ENCODE measurements at regions not wholly inside any gene's neighbourhood (a gene's known extent, or its start where the extent isn't known, plus 50 kb on each side); places are given as distances from the start of the nearest gene placed in this dataset.

DNA sequence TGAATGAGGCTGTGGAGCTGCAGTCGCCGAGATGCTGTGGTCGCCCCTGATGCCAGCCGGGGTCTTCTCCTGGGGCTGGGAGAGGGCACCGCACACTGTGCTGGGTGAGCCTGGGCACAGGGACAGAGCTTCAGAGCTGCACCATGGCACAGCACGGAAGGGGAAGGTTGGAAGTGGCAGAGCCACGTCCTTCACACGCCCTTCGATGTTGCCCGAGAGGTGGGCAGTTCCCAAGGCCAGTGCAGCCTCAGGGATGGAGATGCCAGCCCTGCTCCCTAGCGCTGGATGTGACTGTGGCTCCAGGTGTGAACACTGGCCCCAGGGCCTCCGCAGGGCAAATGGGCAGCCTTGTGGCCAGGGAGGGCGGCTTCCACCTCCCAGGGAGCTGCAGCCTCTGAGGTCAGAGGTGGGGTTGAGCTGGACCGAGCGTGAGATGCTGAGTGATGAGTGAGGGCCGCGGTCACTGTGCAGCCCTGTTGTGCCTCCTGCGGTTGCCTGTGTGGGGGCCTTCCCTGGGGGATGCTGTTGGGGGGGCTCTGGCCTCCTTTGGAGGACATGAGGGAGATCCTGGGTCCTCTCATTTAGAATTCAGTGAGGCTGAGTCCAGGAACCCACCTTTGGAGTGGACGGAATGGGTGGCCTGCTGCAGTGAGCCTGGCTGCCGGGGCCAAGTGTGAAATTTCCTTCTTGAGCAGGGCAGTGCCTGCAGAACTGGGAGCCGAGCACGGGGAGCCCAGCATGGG, 1090.0 kb downstream of the BRD1 start:
- Histone ChIP-seq H3K9ac (ENCODE audit: low read depth, low read length) (no peak overlapping the region), H3K27me3 (ENCODE audit: insufficient read depth, low read length) (no peaks in the 10 kb centered on the region), H3K4me3 (ENCODE audit: low read length) (no peak overlapping the region), H3K27ac (ENCODE audit: low read length) (no peak overlapping the region), H3K36me3 (ENCODE audit: insufficient read depth, low read depth, low read length) (no peaks in the 10 kb centered on the region), H3K4me1 (ENCODE audit: insufficient read depth, low read length) (no peaks in the 10 kb centered on the region), H3K9me3 (ENCODE audit: insufficient read depth, low read depth, low read length) (no peaks in the 10 kb centered on the region)

DNA sequence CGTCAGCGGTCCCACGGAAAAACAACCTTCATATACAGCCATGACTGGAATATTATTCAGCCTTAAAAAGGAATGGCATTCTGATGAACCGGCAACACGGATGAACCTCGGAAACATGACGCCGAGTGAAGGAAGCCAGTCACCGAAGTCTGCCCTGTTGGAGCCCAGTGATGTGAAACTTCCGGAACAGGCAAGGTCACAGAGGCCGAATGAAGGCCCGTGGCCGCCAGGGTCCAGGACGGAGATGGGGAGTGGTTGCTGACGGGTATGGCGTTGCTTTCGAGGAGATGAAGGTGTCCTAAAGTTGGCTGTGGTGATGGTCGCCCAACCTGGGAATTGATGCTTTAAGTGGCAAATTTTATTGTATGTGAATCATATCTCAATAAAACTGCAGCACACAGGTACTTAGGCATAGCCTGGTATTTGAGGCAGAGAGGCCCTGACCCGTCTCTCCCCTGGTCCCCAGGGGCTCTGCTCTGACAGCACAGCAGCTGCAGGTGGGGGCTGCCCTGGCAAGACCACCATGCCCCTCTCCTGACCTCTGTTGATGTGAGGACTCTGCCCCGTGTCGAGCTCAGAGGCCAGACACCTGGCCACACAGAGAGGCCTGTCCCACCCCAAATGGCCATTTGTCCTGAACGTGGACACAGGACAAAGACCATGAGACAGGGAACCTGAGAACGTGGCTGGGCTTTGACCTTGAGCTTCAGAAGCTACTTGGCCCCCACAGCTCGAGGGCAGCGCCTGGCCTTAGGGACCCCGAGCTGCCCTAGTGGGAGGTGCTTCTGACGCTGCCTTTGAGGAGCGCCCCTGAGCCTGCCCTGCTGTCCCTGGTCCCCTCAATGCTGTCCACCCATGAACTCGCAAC, 1090.8 kb downstream of the BRD1 start:
- no peaks in the 10 kb centered on the region for H3K9me3 ChIP-seq (ENCODE audit: insufficient read depth, low read depth, low read length)
- no peak overlapping the region for H3K4me3 ChIP-seq (ENCODE audit: low read length)
- no peaks in the 10 kb centered on the region for H3K27me3 ChIP-seq (ENCODE audit: insufficient read depth, low read length)
- H3K9ac ChIP-seq (ENCODE audit: low read depth, low read length), result no peak overlapping the region
- H3K36me3 ChIP-seq (ENCODE audit: insufficient read depth, low read depth, low read length), result no peaks in the 10 kb centered on the region
- no peak overlapping the region for H3K27ac ChIP-seq (ENCODE audit: low read length)
- H3K4me1 ChIP-seq (ENCODE audit: insufficient read depth, low read length), result no peaks in the 10 kb centered on the region

DNA sequence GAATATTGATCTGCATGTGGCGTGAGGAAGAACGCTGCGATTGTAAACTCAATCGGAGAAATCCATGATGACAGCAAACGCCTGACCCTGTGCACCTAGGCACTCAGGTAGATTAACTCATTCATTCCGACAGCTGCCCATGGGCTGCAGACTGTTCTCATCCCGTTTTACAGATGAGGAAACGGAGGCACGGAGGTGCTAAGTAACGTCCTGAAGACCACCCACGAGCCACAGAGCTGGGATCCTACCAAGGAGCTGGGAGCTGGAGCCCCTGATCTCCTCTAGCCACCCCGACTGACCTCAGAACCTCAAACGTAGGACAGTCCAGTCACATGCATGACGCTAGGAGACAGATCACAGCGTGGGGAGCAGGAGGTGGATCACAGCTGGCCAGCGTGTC, 1092.7 kb downstream of the BRD1 start:
- H3K9ac ChIP-seq (ENCODE audit: low read depth, low read length), result no peak overlapping the region
- H3K36me3 ChIP-seq (ENCODE audit: insufficient read depth, low read depth, low read length), result no peaks in the 10 kb centered on the region
- H3K27me3 ChIP-seq (ENCODE audit: insufficient read depth, low read length), result no peaks in the 10 kb centered on the region
- H3K27ac ChIP-seq (ENCODE audit: low read length), result no peak overlapping the region
- H3K4me3 ChIP-seq (ENCODE audit: low read length), result no peak overlapping the region
- H3K4me1 ChIP-seq (ENCODE audit: insufficient read depth, low read length), result no peaks in the 10 kb centered on the region
- H3K9me3 ChIP-seq (ENCODE audit: insufficient read depth, low read depth, low read length), result no peaks in the 10 kb centered on the region

DNA sequence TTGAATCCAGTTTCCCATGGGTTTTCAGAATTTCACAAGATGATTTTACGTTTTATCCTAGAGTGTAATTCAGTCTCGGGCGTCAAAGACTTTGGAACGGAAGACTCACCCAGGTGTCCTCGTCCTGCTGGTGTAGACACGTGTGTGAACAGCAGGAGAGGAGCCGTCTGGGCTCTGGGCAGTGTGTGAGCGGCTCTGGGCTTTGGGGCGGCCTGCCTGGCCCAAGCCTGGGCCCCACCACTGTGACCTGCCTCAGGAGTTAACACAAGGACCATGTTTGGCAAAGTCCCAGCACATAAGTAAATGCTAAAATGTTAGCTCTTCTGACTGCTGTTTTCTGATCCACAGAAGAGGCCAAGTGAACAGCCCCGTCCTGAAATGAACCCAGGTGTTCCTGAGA, 1093.3 kb downstream of the BRD1 start:
- Histone ChIP-seq H3K36me3 (ENCODE audit: insufficient read depth, low read depth, low read length) (no peaks in the 10 kb centered on the region), H3K9ac (ENCODE audit: low read depth, low read length) (no peak overlapping the region), H3K27ac (ENCODE audit: low read length) (no peak overlapping the region), H3K27me3 (ENCODE audit: insufficient read depth, low read length) (no peaks in the 10 kb centered on the region), H3K9me3 (ENCODE audit: insufficient read depth, low read depth, low read length) (no peaks in the 10 kb centered on the region), H3K4me3 (ENCODE audit: low read length) (no peak overlapping the region), H3K4me1 (ENCODE audit: insufficient read depth, low read length) (no peaks in the 10 kb centered on the region)

DNA sequence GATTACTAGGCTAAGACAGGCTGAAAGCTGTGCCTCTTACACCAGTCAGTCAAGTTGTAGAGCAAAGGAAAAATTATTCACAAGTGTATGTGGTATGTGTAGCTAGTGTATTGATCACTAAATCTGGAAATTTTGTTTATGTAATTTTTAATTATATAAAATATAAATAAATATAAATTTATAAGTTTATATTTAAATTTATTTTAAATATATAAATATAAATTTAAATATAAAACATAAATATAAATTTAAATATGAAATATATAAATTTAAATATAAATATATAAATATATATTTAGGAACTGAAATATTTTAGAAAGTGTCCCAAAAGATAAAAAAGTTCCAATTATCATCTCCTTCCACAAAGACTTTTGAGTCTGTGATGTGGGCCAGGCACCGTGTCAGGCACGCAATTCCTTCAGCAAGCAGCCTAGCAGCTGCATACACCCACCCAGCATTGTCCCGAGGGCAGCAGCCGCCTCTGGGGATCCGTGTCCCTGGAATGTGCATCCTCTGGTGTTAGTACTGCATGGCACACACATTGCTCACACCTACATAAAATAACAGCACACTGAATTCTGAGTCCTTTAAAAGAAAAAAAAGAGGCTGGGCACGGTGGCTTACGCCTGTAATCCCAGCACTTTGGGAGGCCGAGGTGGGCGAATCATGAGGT, 1098.0 kb downstream of the BRD1 start:
- no peaks in the 10 kb centered on the region for H3K36me3 ChIP-seq (ENCODE audit: insufficient read depth, low read depth, low read length)
- no peak overlapping the region for H3K27ac ChIP-seq (ENCODE audit: low read length)
- peaks cover 4% of the 10 kb centered on the region; the same call in 1 of the 2 replicates for H3K9me3 ChIP-seq (ENCODE audit: insufficient read depth, low read depth, low read length)
- no peaks in the 10 kb centered on the region for H3K4me1 ChIP-seq (ENCODE audit: insufficient read depth, low read length)
- H3K9ac ChIP-seq (ENCODE audit: low read depth, low read length), result no peak overlapping the region
- no peaks in the 10 kb centered on the region for H3K27me3 ChIP-seq (ENCODE audit: insufficient read depth, low read length)
- H3K4me3 ChIP-seq (ENCODE audit: low read length), result no peak overlapping the region

DNA sequence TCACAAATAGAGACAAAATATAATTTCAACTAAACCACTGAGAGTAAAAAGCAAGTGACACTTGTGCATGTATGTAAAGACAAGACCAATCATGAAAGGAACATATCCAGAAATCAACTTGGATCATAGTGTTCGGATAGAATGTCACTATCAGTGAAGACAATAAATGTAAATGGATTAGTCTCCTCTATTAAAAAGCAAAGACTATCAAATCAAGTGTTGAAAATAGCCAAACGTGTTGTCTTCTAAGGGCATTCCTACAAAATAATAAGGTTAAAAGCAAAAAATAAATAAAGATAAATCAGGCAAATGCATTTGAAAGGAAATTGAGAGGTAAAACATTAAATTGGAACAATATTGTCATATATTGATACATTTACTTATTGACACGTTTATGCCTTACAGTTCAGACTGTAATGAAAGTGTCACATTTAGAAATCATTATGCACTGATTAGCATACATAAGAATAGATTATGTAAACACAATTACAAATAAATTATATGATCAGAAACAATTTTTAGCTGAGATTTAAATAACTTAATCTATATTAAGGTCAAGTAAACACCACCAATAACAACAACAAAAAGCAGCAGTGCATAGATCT, 1100.1 kb downstream of the BRD1 start:
- no peaks in the 10 kb centered on the region for H3K27me3 ChIP-seq (ENCODE audit: insufficient read depth, low read length)
- no peak overlapping the region for H3K27ac ChIP-seq (ENCODE audit: low read length)
- H3K36me3 ChIP-seq (ENCODE audit: insufficient read depth, low read depth, low read length), result no peaks in the 10 kb centered on the region
- H3K4me3 ChIP-seq (ENCODE audit: low read length), result no peak overlapping the region
- H3K4me1 ChIP-seq (ENCODE audit: insufficient read depth, low read length), result no peaks in the 10 kb centered on the region
- peaks cover 4% of the 10 kb centered on the region; the same call in 1 of the 2 replicates for H3K9me3 ChIP-seq (ENCODE audit: insufficient read depth, low read depth, low read length)
- no peak overlapping the region for H3K9ac ChIP-seq (ENCODE audit: low read depth, low read length)

DNA sequence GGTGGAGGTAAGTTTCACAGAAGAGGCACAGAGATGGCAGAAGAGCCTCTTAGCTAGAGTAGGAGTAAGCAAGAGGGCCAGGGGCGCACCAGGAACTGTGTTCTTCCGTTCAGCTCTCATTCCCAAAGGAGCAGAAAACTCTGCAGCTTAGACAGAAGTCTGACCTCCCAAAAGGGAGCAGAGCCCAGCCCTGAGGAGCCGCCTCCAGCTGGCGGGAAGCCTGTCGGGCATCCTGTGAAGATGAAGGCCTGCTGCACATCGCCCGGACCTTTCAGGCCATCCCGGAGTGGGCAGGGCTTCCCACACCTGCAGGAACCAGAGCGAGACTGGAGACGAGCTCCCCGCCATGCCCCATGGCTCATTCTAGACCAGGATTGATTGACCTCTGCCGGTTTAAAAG, 1102.8 kb downstream of the BRD1 start:
- no peaks in the 10 kb centered on the region for H3K4me1 ChIP-seq (ENCODE audit: insufficient read depth, low read length)
- no peaks in the 10 kb centered on the region for H3K36me3 ChIP-seq (ENCODE audit: insufficient read depth, low read depth, low read length)
- no peaks in the 10 kb centered on the region for H3K27me3 ChIP-seq (ENCODE audit: insufficient read depth, low read length)

DNA sequence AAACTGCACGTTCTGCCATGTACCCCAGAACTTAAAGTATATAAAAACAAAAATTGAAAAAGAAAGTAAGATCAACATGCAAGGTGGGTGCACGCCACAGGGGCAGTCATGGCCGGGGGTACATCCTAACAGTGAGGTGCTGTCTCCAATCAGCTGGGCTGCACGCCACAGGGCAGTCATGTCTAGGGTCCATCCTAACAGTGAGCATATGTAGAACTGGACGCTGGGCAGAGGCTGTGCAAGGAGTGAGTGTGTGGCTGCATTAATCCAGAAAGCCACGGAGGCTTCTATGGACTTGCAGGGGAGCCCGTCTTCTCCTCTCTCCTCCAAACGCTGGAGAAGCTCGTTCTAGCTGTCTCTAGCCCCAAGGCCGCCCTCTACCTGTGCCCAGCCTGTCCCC, 1105.0 kb downstream of the BRD1 start:
- Histone ChIP-seq H3K27ac (ENCODE audit: low read length) (no peak overlapping the region), H3K9me3 (ENCODE audit: insufficient read depth, low read depth, low read length) (peaks cover 4% of the 10 kb centered on the region; the same call in 1 of the 2 replicates), H3K9ac (ENCODE audit: low read depth, low read length) (no peak overlapping the region), H3K27me3 (ENCODE audit: insufficient read depth, low read length) (no peaks in the 10 kb centered on the region), H3K4me1 (ENCODE audit: insufficient read depth, low read length) (0 out of 2 replicates have a peak, but pooled peaks cover under 1% of the 10 kb centered on the region), H3K4me3 (ENCODE audit: low read length) (no peak overlapping the region), H3K36me3 (ENCODE audit: insufficient read depth, low read depth, low read length) (no peaks in the 10 kb centered on the region)

More for the DNA sequence above, 1102.8 kb downstream of the BRD1 start:
- Histone ChIP-seq H3K9me3 (ENCODE audit: insufficient read depth, low read depth, low read length) (peaks cover 4% of the 10 kb centered on the region; the same call in 1 of the 2 replicates), H3K4me3 (ENCODE audit: low read length) (no peak overlapping the region), H3K9ac (ENCODE audit: low read depth, low read length) (no peak overlapping the region), H3K27ac (ENCODE audit: low read length) (no peak overlapping the region)

DNA sequence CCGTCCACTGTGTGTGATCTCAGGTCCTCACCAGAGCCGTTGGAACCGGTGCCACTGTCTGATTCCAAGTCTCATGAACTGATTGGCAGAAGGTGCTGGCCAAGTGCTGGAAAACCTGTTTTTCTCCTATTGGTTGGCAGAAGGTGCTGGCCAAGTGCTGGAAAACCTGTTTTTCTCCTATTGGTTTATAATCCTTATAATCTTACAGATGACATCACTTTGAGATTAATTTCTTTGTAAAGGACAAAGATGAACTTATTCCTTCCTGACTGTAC, 1106.3 kb downstream of the BRD1 start:
- no peaks in the 10 kb centered on the region for H3K27me3 ChIP-seq (ENCODE audit: insufficient read depth, low read length)
- H3K27ac ChIP-seq (ENCODE audit: low read length), result no peak overlapping the region
- no peaks in the 10 kb centered on the region for H3K9me3 ChIP-seq (ENCODE audit: insufficient read depth, low read depth, low read length)
- no peaks in the 10 kb centered on the region for H3K36me3 ChIP-seq (ENCODE audit: insufficient read depth, low read depth, low read length)
- no peak overlapping the region for H3K4me3 ChIP-seq (ENCODE audit: low read length)
- no peak overlapping the region for H3K9ac ChIP-seq (ENCODE audit: low read depth, low read length)
- H3K4me1 ChIP-seq (ENCODE audit: insufficient read depth, low read length), result peaks cover 8% of the 10 kb centered on the region; the same call in 1 of the 2 replicates

DNA sequence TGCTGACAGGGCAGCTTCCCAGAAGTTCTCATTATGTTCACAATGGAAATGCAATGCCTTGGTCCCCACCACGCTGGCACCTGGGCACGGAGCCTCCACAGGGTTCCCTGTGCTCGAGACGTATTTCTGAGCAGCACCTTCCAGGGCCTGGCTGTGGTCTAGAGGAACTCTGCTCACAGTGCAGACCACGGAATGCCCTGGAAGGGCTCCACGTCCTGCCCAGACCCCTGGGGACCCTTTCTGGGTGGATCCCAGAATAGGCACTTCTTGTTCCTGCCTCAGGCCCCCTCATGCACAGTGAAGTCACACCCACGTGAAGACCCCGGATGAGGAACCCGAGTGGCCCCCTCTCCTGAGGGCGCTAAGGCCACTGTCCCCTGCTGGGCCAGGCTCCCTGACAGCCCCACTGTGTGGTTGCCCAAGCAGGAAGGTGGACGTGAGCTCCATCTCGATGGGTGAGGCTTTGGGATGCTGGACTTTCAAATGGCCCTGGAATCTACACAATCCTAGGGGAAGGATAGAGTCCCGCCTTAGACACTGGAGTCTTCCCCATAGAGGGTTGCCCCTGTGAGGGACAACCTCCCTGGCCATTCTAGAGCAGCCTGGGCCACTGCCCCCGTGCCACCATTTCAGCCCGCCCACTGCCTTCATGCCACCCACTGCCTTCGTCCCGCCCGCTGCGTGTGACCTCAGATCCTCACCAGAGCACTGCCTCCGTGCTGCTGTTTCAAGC, 1106.8 kb downstream of the BRD1 start:
- no peaks in the 10 kb centered on the region for H3K27me3 ChIP-seq (ENCODE audit: insufficient read depth, low read length)
- no peak overlapping the region for H3K27ac ChIP-seq (ENCODE audit: low read length)
- no peaks in the 10 kb centered on the region for H3K9me3 ChIP-seq (ENCODE audit: insufficient read depth, low read depth, low read length)
- H3K4me1 ChIP-seq (ENCODE audit: insufficient read depth, low read length), result peaks cover 8% of the 10 kb centered on the region; the same call in 1 of the 2 replicates
- no peak overlapping the region for H3K9ac ChIP-seq (ENCODE audit: low read depth, low read length)
- H3K4me3 ChIP-seq (ENCODE audit: low read length), result no peak overlapping the region
- no peaks in the 10 kb centered on the region for H3K36me3 ChIP-seq (ENCODE audit: insufficient read depth, low read depth, low read length)

Data from iPS-20b (cell line).